Skeletal muscle satellite cell (primary cell): ENCODE measurements at regions not wholly inside any gene's neighbourhood (a gene's known extent, or its start where the extent isn't known, plus 50 kb on each side); places are given as distances from the start of the nearest gene placed in this dataset.
"Not testable (repeated sequence)": the region's sequence is repeated elsewhere in the genome, so short reads cannot be mapped to it uniquely, and the experiment has no call there.

Experiments used
- H3K27me3 ChIP-seq: 2 replicates; pipeline ENCODE4 v1.7.0; 2013; ENCODE audit warnings: low read length; ENCODE audit not compliant: control insufficient read depth, insufficient read depth
- H3K36me3 ChIP-seq: 2 replicates; pipeline ENCODE4 v1.7.0; 2013; ENCODE audit warnings: mild to moderate bottlenecking, control low read depth, low read length; ENCODE audit not compliant: insufficient read depth
- H3K4me1 ChIP-seq: 2 replicates; pipeline ENCODE4 v1.7.0; 2013; ENCODE audit warnings: low read length; ENCODE audit not compliant: control insufficient read depth, insufficient read depth
- H3K4me2 ChIP-seq: 2 replicates; pipeline ENCODE4 v1.7.0; 2013; ENCODE audit warnings: mild to moderate bottlenecking, low read length
- H3K4me3 ChIP-seq: 2 replicates; pipeline ENCODE4 v1.7.0; 2013; ENCODE audit warnings: low read length
- H3K9ac ChIP-seq: 2 replicates; pipeline ENCODE4 v1.7.0; 2013; ENCODE audit warnings: mild to moderate bottlenecking, low read depth, low read length, moderate library complexity
- H3K9me3 ChIP-seq: replicated peaks from 2 replicates; pipeline ENCODE4 v1.7.0; 2013; ENCODE audit warnings: mild to moderate bottlenecking, control low read depth, low read length

GRCh38 chr4:85216571-85216970 lies 250.1 kb upstream of the WDFY3 start:
- not testable (repeated sequence) for H3K9ac ChIP-seq, H3K4me1 ChIP-seq, H3K4me3 ChIP-seq, H3K36me3 ChIP-seq, H3K9me3 ChIP-seq, H3K4me2 ChIP-seq, H3K27me3 ChIP-seq

- no peak overlapping the region for H3K9ac ChIP-seq
- H3K4me2 ChIP-seq = no peak overlapping the region
- H3K4me3 ChIP-seq = no peak overlapping the region
- H3K27me3 ChIP-seq = no peaks in the 10 kb centered on the region
- no peaks in the 10 kb centered on the region for H3K4me1 ChIP-seq
- no peaks in the 10 kb centered on the region for H3K9me3 ChIP-seq
- H3K36me3 ChIP-seq = no peaks in the 10 kb centered on the region
Observed at GRCh38 chr4:85218756-85219155, 252.3 kb upstream of the WDFY3 start.

- H3K4me1 ChIP-seq = no peaks in the 10 kb centered on the region
- no peak overlapping the region for H3K4me2 ChIP-seq
- H3K9ac ChIP-seq = no peak overlapping the region
- H3K9me3 ChIP-seq = no peaks in the 10 kb centered on the region
- H3K36me3 ChIP-seq = no peaks in the 10 kb centered on the region
- no peaks in the 10 kb centered on the region for H3K27me3 ChIP-seq
- H3K4me3 ChIP-seq = no peak overlapping the region
Observed at GRCh38 chr4:85221606-85222005, 253.3 kb upstream of the ARHGAP24 start.

GRCh38 chr4:85222561-85222960 lies 252.4 kb upstream of the ARHGAP24 start:
- H3K9me3 ChIP-seq = no peaks in the 10 kb centered on the region
- no peak overlapping the region for H3K9ac ChIP-seq
- H3K36me3 ChIP-seq = no peaks in the 10 kb centered on the region
- H3K27me3 ChIP-seq = no peaks in the 10 kb centered on the region
- no peak overlapping the region for H3K4me3 ChIP-seq
- no peaks in the 10 kb centered on the region for H3K4me1 ChIP-seq
- no peak overlapping the region for H3K4me2 ChIP-seq

GRCh38 chr4:85228264-85228663 lies 246.7 kb upstream of the ARHGAP24 start:
- Histone ChIP-seq H3K27me3 (no peaks in the 10 kb centered on the region), H3K4me2 (no peak overlapping the region), H3K9ac (no peak overlapping the region), H3K9me3 (no peaks in the 10 kb centered on the region), H3K4me3 (no peak overlapping the region), H3K36me3 (no peaks in the 10 kb centered on the region), H3K4me1 (no peaks in the 10 kb centered on the region)

- no peak overlapping the region for H3K9ac ChIP-seq
- H3K9me3 ChIP-seq = no peaks in the 10 kb centered on the region
- H3K4me3 ChIP-seq = no peak overlapping the region
- H3K4me2 ChIP-seq = no peak overlapping the region
- no peaks in the 10 kb centered on the region for H3K4me1 ChIP-seq
- H3K36me3 ChIP-seq = no peaks in the 10 kb centered on the region
- H3K27me3 ChIP-seq = no peaks in the 10 kb centered on the region
Observed at GRCh38 chr4:85233516-85233915, 241.4 kb upstream of the ARHGAP24 start.

GRCh38 chr4:85243857-85244256 lies 231.1 kb upstream of the ARHGAP24 start:
- no peak overlapping the region for H3K4me2 ChIP-seq
- no peaks in the 10 kb centered on the region for H3K4me1 ChIP-seq
- no peaks in the 10 kb centered on the region for H3K36me3 ChIP-seq
- no peak overlapping the region for H3K9ac ChIP-seq
- no peak overlapping the region for H3K4me3 ChIP-seq
- H3K27me3 ChIP-seq = no peaks in the 10 kb centered on the region
- no peaks in the 10 kb centered on the region for H3K9me3 ChIP-seq

- H3K9ac ChIP-seq = no peak overlapping the region
- H3K27me3 ChIP-seq = no peaks in the 10 kb centered on the region
- H3K36me3 ChIP-seq = no peaks in the 10 kb centered on the region
- H3K9me3 ChIP-seq = no peaks in the 10 kb centered on the region
- H3K4me1 ChIP-seq = no peaks in the 10 kb centered on the region
- no peak overlapping the region for H3K4me3 ChIP-seq
- no peak overlapping the region for H3K4me2 ChIP-seq
Observed at GRCh38 chr4:85244638-85245037, 230.3 kb upstream of the ARHGAP24 start.

GRCh38 chr4:85246055-85246454 lies 228.9 kb upstream of the ARHGAP24 start:
- H3K36me3 ChIP-seq = no peaks in the 10 kb centered on the region
- H3K9ac ChIP-seq = no peak overlapping the region
- no peak overlapping the region for H3K4me2 ChIP-seq
- H3K4me3 ChIP-seq = no peak overlapping the region
- no peaks in the 10 kb centered on the region for H3K9me3 ChIP-seq
- H3K4me1 ChIP-seq = no peaks in the 10 kb centered on the region
- no peaks in the 10 kb centered on the region for H3K27me3 ChIP-seq

GRCh38 chr4:85250852-85251251 lies 224.1 kb upstream of the ARHGAP24 start:
- Histone ChIP-seq H3K9me3 (peaks cover 4% of the 10 kb centered on the region), H3K9ac (no peak overlapping the region), H3K36me3 (no peaks in the 10 kb centered on the region), H3K27me3 (no peaks in the 10 kb centered on the region), H3K4me2 (no peak overlapping the region), H3K4me3 (no peak overlapping the region), H3K4me1 (no peaks in the 10 kb centered on the region)

- no peak overlapping the region for H3K4me3 ChIP-seq
Observed at GRCh38 chr4:85257817-85258370, 217.1 kb upstream of the ARHGAP24 start.

GRCh38 chr4:85260064-85260463 lies 214.9 kb upstream of the ARHGAP24 start:
- no peaks in the 10 kb centered on the region for H3K27me3 ChIP-seq
- no peak overlapping the region for H3K4me3 ChIP-seq
- no peaks in the 10 kb centered on the region for H3K9me3 ChIP-seq
- H3K4me1 ChIP-seq = no peaks in the 10 kb centered on the region
- no peak overlapping the region for H3K9ac ChIP-seq
- H3K4me2 ChIP-seq = no peak overlapping the region
- H3K36me3 ChIP-seq = no peaks in the 10 kb centered on the region

More at GRCh38 chr4:85257817-85258370, 217.1 kb upstream of the ARHGAP24 start:
- no peaks in the 10 kb centered on the region for H3K36me3 ChIP-seq
- peaks cover 4% of the 10 kb centered on the region for H3K9me3 ChIP-seq
- H3K27me3 ChIP-seq = no peaks in the 10 kb centered on the region
- H3K4me1 ChIP-seq = no peaks in the 10 kb centered on the region
- H3K9ac ChIP-seq = no peak overlapping the region
- H3K4me2 ChIP-seq = no peak overlapping the region
